K562 (cell line): ENCODE measurements at regions not wholly inside any gene's neighbourhood (a gene's known extent, or its start where the extent isn't known, plus 50 kb on each side); places are given as distances from the start of the nearest gene placed in this dataset.

Experiments
- ATAC-seq: fragments of 200-7000 bp; cut with Tn5 transposase; 3 replicates; pipeline ENCODE4 v1.9.1; 2020; ENCODE audit warnings: moderate library complexity
- BruUV-seq: library from RNA; stranded (reverse); fragments of 400-500 nt; replicated peaks from 2 replicates; lab custom pipeline; 2021; lab: Mats Ljungman, UMichigan
- CTCF ChIA-PET: fragments of 300-600 bp; formaldehyde crosslinking; extraction: SDS; loops from one replicate; lab custom pipeline; 2021; ENCODE audit warnings: low intra/inter-chr PET ratio; lab: Yijun Ruan, JAX
- POLR2A ChIA-PET: fragments of 300-600, 350-650 bp; sonication (Branson Sonifier 250); formaldehyde crosslinking; extraction: SDS; loops from one replicate; lab custom pipeline; 2021; ENCODE audit warnings: antibody characterized with exemption, inconsistent platforms; lab: Yijun Ruan, JAX
- DNase-seq, 4 experiments: peaks; one replicate each; pipeline versions ENCODE4 v3.0.0 to v3.0.0-alpha.2; 2011 to 2018; ENCODE audit warnings: low spot score in 3 of 4, mixed read lengths in 3 of 4; ENCODE audit errors: extremely low read depth in 1 of 4
- FAIRE-seq: peaks from 2 replicates; lab custom pipeline; 2011; peaks lifted over from hg19 to GRCh38; lab: Jason Lieb, UNC
- H2AFZ ChIP-seq: 2 replicates; pipeline ENCODE4 v1.6.0; 2011; ENCODE audit warnings: low read depth, low read length, control low read depth, inconsistent platforms
- H3K27ac ChIP-seq: fragments of 200-600 bp; 3 replicates; pipeline ENCODE4 v1.8.0; 2011; ENCODE audit warnings: low read depth, mild to moderate bottlenecking, control low read depth, inconsistent platforms, low read length, moderate library complexity, mixed read lengths; ENCODE audit errors: extremely low read depth
- H3K27me3 ChIP-seq, 2 experiments: fragments of 300-600 bp in 1 of 2; 2 replicates in 1 of 2; 3 replicates in 1 of 2; pipeline versions ENCODE4 v1.6.0 to v1.8.0; 2011; ENCODE audit warnings: inconsistent platforms in 2 of 2, low read length in 2 of 2, mild to moderate bottlenecking in 1 of 2, mixed read lengths in 1 of 2, moderate library complexity in 1 of 2; ENCODE audit not compliant: control insufficient read depth in 2 of 2, insufficient read depth in 2 of 2
- H3K36me3 ChIP-seq: fragments of 300-600 bp; 3 replicates; pipeline ENCODE4 v1.8.0; 2011; ENCODE audit warnings: mild to moderate bottlenecking, low read length, inconsistent platforms; ENCODE audit not compliant: control insufficient read depth, insufficient read depth
- H3K4me1 ChIP-seq, 2 experiments: fragments of 200-600 bp in 1 of 2; replicated peaks in 1 of 2; 2 replicates in 1 of 2; 3 replicates in 1 of 2; pipeline versions ENCODE4 v1.5.1 to v1.8.0; 2011; ENCODE audit warnings: inconsistent platforms in 2 of 2, low read length in 2 of 2, mild to moderate bottlenecking in 1 of 2, mixed read lengths in 1 of 2, moderate library complexity in 1 of 2; ENCODE audit not compliant: control insufficient read depth in 2 of 2, insufficient read depth in 2 of 2
- H3K4me2 ChIP-seq: 2 replicates; pipeline ENCODE4 v1.6.1; 2011; ENCODE audit warnings: low read length, control low read depth, inconsistent platforms, mixed read lengths; ENCODE audit not compliant: insufficient read depth
- H3K4me3 ChIP-seq: fragments of 200-600 bp; sonication (generic), shearing (Covaris generic); 2 replicates; pipeline ENCODE4 v1.5.1; 2016; ENCODE audit warnings: control low read depth, inconsistent platforms
- H3K79me2 ChIP-seq: fragments of 200-600 bp; 3 replicates; pipeline ENCODE4 v1.8.0; 2011; ENCODE audit warnings: low read length, inconsistent platforms; ENCODE audit not compliant: control insufficient read depth, insufficient read depth
- H3K9ac ChIP-seq, 2 experiments: 2 replicates each; pipeline versions ENCODE4 v1.6.0 to v1.6.1; 2011; ENCODE audit warnings: low read depth in 2 of 2, low read length in 2 of 2, control low read depth in 1 of 2, inconsistent platforms in 1 of 2, mild to moderate bottlenecking in 1 of 2, mixed read lengths in 1 of 2; ENCODE audit not compliant: insufficient read depth in 1 of 2
- H3K9me1 ChIP-seq: one replicate; pipeline ENCODE4 v1.6.0; 2011; ENCODE audit warnings: inconsistent platforms, mild to moderate bottlenecking, low read length, moderate library complexity; ENCODE audit not compliant: control insufficient read depth, insufficient read depth
- H3K9me3 ChIP-seq: replicated peaks from 2 replicates; pipeline ENCODE4 v1.5.1; 2011; ENCODE audit warnings: low read depth, low read length, inconsistent platforms; ENCODE audit not compliant: control insufficient read depth, insufficient read depth
- H4K20me1 ChIP-seq: replicated peaks from 2 replicates; pipeline ENCODE4 v1.6.1; 2011; ENCODE audit warnings: low read length, inconsistent platforms, mixed read lengths; ENCODE audit not compliant: control insufficient read depth, insufficient read depth
- MTA3 ChIP-seq: fragments of 450-650 bp; formaldehyde crosslinking; IDR thresholded peaks from 2 replicates; pipeline ENCODE4 v1.6.1; 2017; ENCODE audit warnings: mild to moderate bottlenecking, borderline replicate concordance
- MYC ChIP-seq, 2 experiments: fragments of 250-450 bp in 1 of 2; sonication (Bioruptor Pico) in 1 of 2; IDR thresholded peaks; 2 replicates each; pipeline versions ENCODE4 v1.5.1 to v1.6.1; 2012 to 2021; ENCODE audit warnings: low read depth in 2 of 2, borderline replicate concordance in 1 of 2, improper control_type of control experiment in 1 of 2, low read length in 1 of 2, mild to moderate bottlenecking in 1 of 2, moderate library complexity in 1 of 2
- NFE2L1 ChIP-seq: fragments of 450-650 bp; IDR thresholded peaks from 2 replicates; pipeline ENCODE4 v1.6.1; 2016; ENCODE audit warnings: missing genetic modification characterization, low read depth, mild to moderate bottlenecking, missing compliant biosample characterization, moderate library complexity, borderline replicate concordance
- NFYB ChIP-seq: IDR thresholded peaks from 2 replicates; pipeline ENCODE4 v1.6.1; 2011; ENCODE audit warnings: mild to moderate bottlenecking, moderate library complexity; ENCODE audit not compliant: insufficient read length; ENCODE audit errors: extremely low read depth
- NUFIP1 ChIP-seq: fragments of 450-650 bp; IDR thresholded peaks from 2 replicates; pipeline ENCODE4 v1.6.1; 2018; ENCODE audit not compliant: partially characterized antibody
- PRMT5 ChIP-seq: sonication (generic); formaldehyde crosslinking; IDR thresholded peaks from 2 replicates; pipeline ENCODE4 v1.5.0; 2020; ENCODE audit warnings: missing genetic modification reagents
- SIN3B ChIP-seq: fragments of 450-650 bp; IDR thresholded peaks from 2 replicates; pipeline ENCODE4 v1.6.1; 2017; ENCODE audit warnings: low read depth, mild to moderate bottlenecking, moderate library complexity
- TOE1 ChIP-seq, 2 experiments: fragments of 450-650 bp in 1 of 2; sonication (generic) in 1 of 2; formaldehyde crosslinking in 1 of 2; IDR thresholded peaks; 2 replicates each; pipeline versions ENCODE4 v1.7.1 to v1.8.0; 2016 to 2022; ENCODE audit warnings: borderline replicate concordance in 2 of 2, mild to moderate bottlenecking in 2 of 2, antibody characterized with exemption in 1 of 2, inconsistent platforms in 1 of 2, low read depth in 1 of 2, missing genetic modification reagents in 1 of 2, moderate library complexity in 1 of 2
- U2AF2 ChIP-seq: fragments of 200-400 bp; formaldehyde crosslinking; optimal IDR thresholded peaks from 2 replicates; pipeline ENCODE3; 2017; ENCODE audit warnings: low read depth, mild to moderate bottlenecking, low read length
- whole genome bisulfite sequencing: fragments of 100-300 bp; shearing (Covaris generic); methylation state at CpG from one replicate; pipeline ENCODE4 v1.1.6; 2016; ENCODE audit warnings: low coverage, mixed read lengths; ENCODE audit not compliant: insufficient coverage; ENCODE audit errors: missing lambda C conversion rate; 5-methylcytosine and 5-hydroxymethylcytosine counted together
- in situ Hi-C: fragments of 300-500 bp; cut with MboI; formaldehyde crosslinking; loops from 4 replicates; pipeline ENCODE4 v1.15.0; 2018; ENCODE audit warnings: inconsistent platforms, mixed read lengths
- intact Hi-C: fragments of 100-400 bp; cut with micrococcal nuclease; formaldehyde crosslinking; loops from 2 replicates; pipeline ENCODE4 v1.14.2; 2022
- TF ChIP-seq, protein P1 (sequence below): sonication (generic); formaldehyde crosslinking; IDR thresholded peaks from 2 replicates; pipeline ENCODE4 v1.8.0; 2022; ENCODE audit warnings: mild to moderate bottlenecking, missing genetic modification reagents

DNA sequence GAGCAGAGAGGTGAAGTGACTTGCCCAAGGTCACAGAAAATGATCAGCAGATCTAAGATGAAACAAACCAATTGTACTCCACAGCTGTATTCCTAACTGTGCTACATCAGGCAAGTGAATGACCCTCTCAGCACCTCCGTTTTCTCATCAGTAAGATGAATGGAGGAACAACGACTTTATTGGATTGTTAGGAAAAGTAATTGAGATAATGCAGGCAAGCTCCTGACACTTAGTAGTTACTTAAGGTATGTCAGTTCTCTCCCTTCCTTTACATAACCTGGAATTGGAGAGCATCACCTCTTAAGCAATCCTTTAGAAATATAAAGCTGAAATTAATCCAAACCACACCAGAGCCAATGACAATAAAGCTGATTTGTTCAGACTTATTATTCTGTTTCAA, 451.2 kb upstream of the CD180 start:
- POLR2A ChIA-PET = interaction anchor here (0.6 kb wide), 1 partner anchor 10 kb away, joined by 4 read pairs; no protein-coding TSS in a partner anchor

GRCh38 chr5:67644221-67644920, 447.8 kb upstream of the CD180 start:
- no peaks in the 10 kb centered on the region; the same call in 1 of the 2 replicates for H4K20me1 ChIP-seq
- H3K9me3 ChIP-seq = no peaks in the 10 kb centered on the region
- H3K4me2 ChIP-seq = no peak overlapping the region
- H3K79me2 ChIP-seq = no peaks in the 10 kb centered on the region
- no peaks in the 10 kb centered on the region; a peak in 1 of 5 replicates for H3K27me3 ChIP-seq
- ChIA-PET CTCF (no interaction called here), POLR2A (no interaction called here)
- H3K4me3 ChIP-seq = no peak overlapping the region
- H3K4me1 ChIP-seq = no peaks in the 10 kb centered on the region
- H3K36me3 ChIP-seq = no peaks in the 10 kb centered on the region
- FAIRE-seq (no peak), DNase-seq (no peak), ATAC-seq (no peak)
- in situ Hi-C loops (no loop called here), intact Hi-C loops (no loop called here)
- 3% methylated on average over 3 of the region's 3 CpGs for WGBS
- H3K27ac ChIP-seq = no peak overlapping the region
- no peaks in the 10 kb centered on the region for H3K9me1 ChIP-seq
- H3K9ac ChIP-seq = no peak overlapping the region
- BruUV-seq = no TSS peak
- TF ChIP-seq, protein P1, sequence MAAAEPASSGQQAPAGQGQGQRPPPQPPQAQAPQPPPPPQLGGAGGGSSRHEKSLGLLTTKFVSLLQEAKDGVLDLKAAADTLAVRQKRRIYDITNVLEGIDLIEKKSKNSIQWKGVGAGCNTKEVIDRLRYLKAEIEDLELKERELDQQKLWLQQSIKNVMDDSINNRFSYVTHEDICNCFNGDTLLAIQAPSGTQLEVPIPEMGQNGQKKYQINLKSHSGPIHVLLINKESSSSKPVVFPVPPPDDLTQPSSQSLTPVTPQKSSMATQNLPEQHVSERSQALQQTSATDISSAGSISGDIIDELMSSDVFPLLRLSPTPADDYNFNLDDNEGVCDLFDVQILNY = no peak
- TF ChIP-seq NUFIP1 = no peak
- no peak for TF ChIP-seq TOE1 (IDR thresholded peaks at IDR 0.05; ENCODE audit: borderline replicate concordance)
- no peak for TF ChIP-seq TOE1 (CRISPR knock-in tag; IDR thresholded peaks at IDR 0.05; ENCODE audit: borderline replicate concordance, low read depth)
- TF ChIP-seq NFYB = no peak
- no peak for TF ChIP-seq NFE2L1 (tag)
- no peak for TF ChIP-seq MTA3
- TF ChIP-seq MYC (IDR thresholded peaks at IDR 0.05; ENCODE audit: low read depth, low read length) = no peak
- TF ChIP-seq MYC (CRISPR knock-in tag; IDR thresholded peaks at IDR 0.05; ENCODE audit: borderline replicate concordance, low read depth) = no peak
- TF ChIP-seq U2AF2 = no peak
- no peak for TF ChIP-seq SIN3B
- H2AFZ ChIP-seq = no peak overlapping the region

More for the DNA sequence above, 451.2 kb upstream of the CD180 start:
- no peaks in the 10 kb centered on the region; the same call in 1 of the 2 replicates for H4K20me1 ChIP-seq
- TF ChIP-seq PRMT5 = no peak
- no peaks in the 10 kb centered on the region for H3K79me2 ChIP-seq
- H3K9ac ChIP-seq = no peak overlapping the region
- BruUV-seq = no TSS peak
- no peaks in the 10 kb centered on the region for H3K9me1 ChIP-seq
- H3K27me3 ChIP-seq = no peaks in the 10 kb centered on the region; a peak in 1 of 5 replicates
- DNase-seq (no peak), FAIRE-seq (no peak), ATAC-seq (no peak)
- intact Hi-C loops (no loop called here), in situ Hi-C loops (no loop called here)
- no peaks in the 10 kb centered on the region for H3K36me3 ChIP-seq
- CTCF ChIA-PET = no interaction called here
- no peak overlapping the region for H2AFZ ChIP-seq
- 0% methylated on average over 2 of the region's 2 CpGs for WGBS
- no peaks in the 10 kb centered on the region for H3K4me1 ChIP-seq
- no peak overlapping the region for H3K4me2 ChIP-seq
- no peaks in the 10 kb centered on the region for H3K9me3 ChIP-seq
- H3K4me3 ChIP-seq = no peak overlapping the region
- H3K27ac ChIP-seq = no peak overlapping the region
